PFSK-1 (cell line): ENCODE measurements at regions not wholly inside any gene's neighbourhood (a gene's known extent, or its start where the extent isn't known, plus 50 kb on each side); places are given as distances from the start of the nearest gene placed in this dataset.

Experiments used
- FOXP2 ChIP-seq: optimal IDR thresholded peaks from 2 replicates; pipeline ENCODE3; 2011; ENCODE audit warnings: borderline replicate concordance, control low read depth, inconsistent platforms; ENCODE audit not compliant: insufficient read depth; ENCODE audit errors: extremely low read length, extremely low read depth
- POLR2AphosphoS5 ChIP-seq: IDR thresholded peaks from 2 replicates; pipeline ENCODE4 v1.6.1; 2012; ENCODE audit warnings: low read depth, mild to moderate bottlenecking, control low read depth, low read length, moderate library complexity
- SIN3A ChIP-seq: IDR thresholded peaks from 2 replicates; pipeline ENCODE4 v1.6.1; 2012; ENCODE audit warnings: mild to moderate bottlenecking, low read length, moderate library complexity, borderline replicate concordance; ENCODE audit not compliant: insufficient read depth
- TAF1 ChIP-seq: IDR thresholded peaks from 2 replicates; pipeline ENCODE4 v1.6.1; 2012; ENCODE audit warnings: low read length, control low read depth, borderline replicate concordance; ENCODE audit not compliant: insufficient read depth
- TF ChIP-seq, protein P1 (sequence below), 2 experiments: IDR thresholded peaks; 2 replicates each; pipeline versions ENCODE4 v1.6.1 to v1.8.0; 2011 to 2012; ENCODE audit warnings: low read depth in 2 of 2, low read length in 2 of 2, control low read depth in 1 of 2, inconsistent platforms in 1 of 2, mild to moderate bottlenecking in 1 of 2, moderate library complexity in 1 of 2; ENCODE audit not compliant: insufficient read depth in 1 of 2

DNA sequence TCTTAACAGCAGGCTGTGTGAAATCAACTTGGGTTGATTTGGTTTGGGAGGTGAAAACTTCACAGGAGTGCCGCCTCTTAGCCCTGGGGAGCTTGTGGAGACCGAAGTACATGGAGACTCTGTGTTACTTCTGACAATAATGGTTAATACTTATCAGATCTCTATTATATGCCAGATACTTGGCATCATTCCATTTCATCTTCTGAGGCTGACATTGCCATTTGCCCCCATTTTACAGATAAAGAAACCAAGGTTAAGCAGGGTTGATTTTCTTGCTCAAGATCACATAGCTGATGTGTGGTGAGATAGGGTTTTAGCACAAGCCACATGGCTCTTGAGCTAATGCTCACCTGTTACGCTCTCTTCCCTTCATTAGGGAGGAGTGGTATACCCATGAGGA is 150.6 kb upstream of the FAM13C start:
- no peak for TF ChIP-seq TAF1
- TF ChIP-seq, protein P1, sequence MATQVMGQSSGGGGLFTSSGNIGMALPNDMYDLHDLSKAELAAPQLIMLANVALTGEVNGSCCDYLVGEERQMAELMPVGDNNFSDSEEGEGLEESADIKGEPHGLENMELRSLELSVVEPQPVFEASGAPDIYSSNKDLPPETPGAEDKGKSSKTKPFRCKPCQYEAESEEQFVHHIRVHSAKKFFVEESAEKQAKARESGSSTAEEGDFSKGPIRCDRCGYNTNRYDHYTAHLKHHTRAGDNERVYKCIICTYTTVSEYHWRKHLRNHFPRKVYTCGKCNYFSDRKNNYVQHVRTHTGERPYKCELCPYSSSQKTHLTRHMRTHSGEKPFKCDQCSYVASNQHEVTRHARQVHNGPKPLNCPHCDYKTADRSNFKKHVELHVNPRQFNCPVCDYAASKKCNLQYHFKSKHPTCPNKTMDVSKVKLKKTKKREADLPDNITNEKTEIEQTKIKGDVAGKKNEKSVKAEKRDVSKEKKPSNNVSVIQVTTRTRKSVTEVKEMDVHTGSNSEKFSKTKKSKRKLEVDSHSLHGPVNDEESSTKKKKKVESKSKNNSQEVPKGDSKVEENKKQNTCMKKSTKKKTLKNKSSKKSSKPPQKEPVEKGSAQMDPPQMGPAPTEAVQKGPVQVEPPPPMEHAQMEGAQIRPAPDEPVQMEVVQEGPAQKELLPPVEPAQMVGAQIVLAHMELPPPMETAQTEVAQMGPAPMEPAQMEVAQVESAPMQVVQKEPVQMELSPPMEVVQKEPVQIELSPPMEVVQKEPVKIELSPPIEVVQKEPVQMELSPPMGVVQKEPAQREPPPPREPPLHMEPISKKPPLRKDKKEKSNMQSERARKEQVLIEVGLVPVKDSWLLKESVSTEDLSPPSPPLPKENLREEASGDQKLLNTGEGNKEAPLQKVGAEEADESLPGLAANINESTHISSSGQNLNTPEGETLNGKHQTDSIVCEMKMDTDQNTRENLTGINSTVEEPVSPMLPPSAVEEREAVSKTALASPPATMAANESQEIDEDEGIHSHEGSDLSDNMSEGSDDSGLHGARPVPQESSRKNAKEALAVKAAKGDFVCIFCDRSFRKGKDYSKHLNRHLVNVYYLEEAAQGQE (IDR thresholded peaks at IDR 0.05; ENCODE audit: insufficient read depth in 1 of 2, low read depth in 2 of 2, low read length in 2 of 2), result no peak
- no peak for TF ChIP-seq POLR2AphosphoS5
- no peak for TF ChIP-seq SIN3A
- no peak for TF ChIP-seq FOXP2
